HepG2 (cell line): ENCODE measurements at regions not wholly inside any gene's neighbourhood (a gene's known extent, or its start where the extent isn't known, plus 50 kb on each side); places are given as distances from the start of the nearest gene placed in this dataset.
A peak's percentile ranks its signal among the peaks of the same experiment; 100 is the strongest.

Source experiments
- E2F2 ChIP-seq: sonication (generic); formaldehyde crosslinking; IDR thresholded peaks from 2 replicates; pipeline ENCODE4 v1.4.0; 2020; ENCODE audit warnings: missing genetic modification reagents, borderline replicate concordance
- FOXK2 ChIP-seq: fragments of 450-650 bp; IDR thresholded peaks from 2 replicates; pipeline ENCODE4 v1.6.1; 2016
- GABPB1 ChIP-seq: IDR thresholded peaks from 2 replicates; pipeline ENCODE4 v1.6.1; 2016; ENCODE audit warnings: mild to moderate bottlenecking, missing genetic modification reagents, moderate library complexity, missing compliant biosample characterization
- LCORL ChIP-seq, 2 experiments: fragments of 450-650 bp in 1 of 2; sonication (generic) in 1 of 2; formaldehyde crosslinking in 1 of 2; IDR thresholded peaks; 2 replicates each; pipeline versions ENCODE4 v1.5.0 to v1.6.1; 2017 to 2020; ENCODE audit warnings: antibody characterized with exemption in 1 of 2, missing genetic modification reagents in 1 of 2
- MEIS2 ChIP-seq: sonication (generic); formaldehyde crosslinking; IDR thresholded peaks from 2 replicates; pipeline ENCODE4 v1.9.0; 2021; ENCODE audit warnings: mild to moderate bottlenecking, missing genetic modification reagents
- NFIC ChIP-seq: IDR thresholded peaks from 2 replicates; pipeline ENCODE4 v1.6.1; 2012; ENCODE audit warnings: mild to moderate bottlenecking, low read length, inconsistent platforms
- PBX3 ChIP-seq: sonication (generic); formaldehyde crosslinking; IDR thresholded peaks from 2 replicates; pipeline ENCODE4 v1.8.1; 2023; ENCODE audit warnings: missing genetic modification reagents, inconsistent platforms, borderline replicate concordance
- REPIN1 ChIP-seq: sonication (generic); formaldehyde crosslinking; IDR thresholded peaks from 2 replicates; pipeline ENCODE4 v1.8.0; 2022; ENCODE audit warnings: missing genetic modification reagents, low read depth, mild to moderate bottlenecking, borderline replicate concordance
- SKIL ChIP-seq: sonication (generic); formaldehyde crosslinking; IDR thresholded peaks from 2 replicates; pipeline ENCODE4 v1.8.0; 2022; ENCODE audit warnings: missing genetic modification reagents, mild to moderate bottlenecking, moderate library complexity, borderline replicate concordance
- SOX13 ChIP-seq, 3 experiments: fragments of 450-650 bp in 1 of 3; sonication (generic) in 1 of 3; formaldehyde crosslinking in 1 of 3; IDR thresholded peaks in 2 of 3; conservative IDR thresholded peaks in 1 of 3; 2 replicates each; pipeline versions ENCODE4 v1.5.0 to v1.6.1; 2016 to 2020; ENCODE audit warnings: antibody characterized with exemption in 1 of 3, mild to moderate bottlenecking in 1 of 3, missing compliant biosample characterization in 1 of 3, missing genetic modification reagents in 1 of 3, moderate library complexity in 1 of 3
- SP2 ChIP-seq: sonication (generic); formaldehyde crosslinking; IDR thresholded peaks from 2 replicates; pipeline ENCODE4 v1.5.1; 2020; ENCODE audit warnings: mild to moderate bottlenecking, missing genetic modification reagents
- TCF7L2 ChIP-seq: IDR thresholded peaks from 2 replicates; pipeline ENCODE4 v1.6.1; 2011; ENCODE audit warnings: mild to moderate bottlenecking, low read depth, low read length, moderate library complexity
- ZBTB33 ChIP-seq: sonication (generic); formaldehyde crosslinking; IDR thresholded peaks from 2 replicates; pipeline ENCODE4 v1.4.0; 2020; ENCODE audit warnings: missing genetic modification reagents
- ZFP37 ChIP-seq: sonication (generic); formaldehyde crosslinking; IDR thresholded peaks from 2 replicates; pipeline ENCODE4 v1.4.0; 2020; ENCODE audit warnings: missing genetic modification reagents, borderline replicate concordance
- ZMYM2 ChIP-seq: sonication (generic); formaldehyde crosslinking; IDR thresholded peaks from 2 replicates; pipeline ENCODE4 v1.8.0; 2022; ENCODE audit warnings: mild to moderate bottlenecking, missing genetic modification reagents
- ZNF124 ChIP-seq: sonication (generic); formaldehyde crosslinking; IDR thresholded peaks from 2 replicates; pipeline ENCODE4 v1.4.0; 2020; ENCODE audit warnings: missing genetic modification reagents
- ZNF20 ChIP-seq: sonication (generic); formaldehyde crosslinking; IDR thresholded peaks from 2 replicates; pipeline ENCODE4 v1.4.0; 2020; ENCODE audit warnings: mild to moderate bottlenecking, moderate library complexity, missing genetic modification reagents
- ZNF639 ChIP-seq: conservative IDR thresholded peaks from 2 replicates; pipeline ENCODE4 v1.6.1; 2018; ENCODE audit warnings: missing genetic modification reagents
- ZNF644 ChIP-seq: IDR thresholded peaks from 2 replicates; pipeline ENCODE4 v1.6.1; 2016; ENCODE audit warnings: low read depth
- ZNF7 ChIP-seq: IDR thresholded peaks from 2 replicates; pipeline ENCODE4 v1.6.1; 2016; ENCODE audit warnings: missing biosample characterization, missing genetic modification reagents
- ZNF816 ChIP-seq: sonication (generic); formaldehyde crosslinking; IDR thresholded peaks from 2 replicates; pipeline ENCODE4 v1.8.0; 2022; ENCODE audit warnings: missing genetic modification reagents, mild to moderate bottlenecking, borderline replicate concordance

- TF ChIP-seq PBX3 (no peak), REPIN1 (peak; percentile 82), ZNF816 (CRISPR knock-in tag) (peak; percentile 53; the same call in 1 of the 2 replicates), ZNF20 (peak; percentile 61; the same call in 1 of the 2 replicates), ZNF7 (CRISPR knock-in tag) (no peak), ZBTB33 (CRISPR knock-in tag) (peak; percentile 46; the same call in 1 of the 2 replicates), E2F2 (CRISPR knock-in tag) (no peak), ZMYM2 (CRISPR knock-in tag) (peak; percentile 75; the same call in 1 of the 2 replicates), NFIC (peak; percentile 85; the same call in 1 of the 2 replicates), LCORL (IDR thresholded peaks at IDR 0.05) (peak; percentile 46; the same call in 1 of the 2 replicates), LCORL (CRISPR knock-in tag; IDR thresholded peaks at IDR 0.05) (peak; percentile 62; the same call in 1 of the 2 replicates), MEIS2 (CRISPR knock-in tag) (peak; percentile 84), SKIL (CRISPR knock-in tag) (no peak; the same call in 1 of the 2 replicates), GABPB1 (CRISPR knock-in tag) (peak; percentile 53; the same call in 1 of the 2 replicates), SOX13 (IDR thresholded peaks at IDR 0.05) (peak; percentile 47; the same call in 1 of the 2 replicates), SOX13 (CRISPR knock-in tag; conservative IDR thresholded peaks at IDR 0.05 in 1 of 2, IDR thresholded peaks at IDR 0.05 in 1 of 2) (peak in 1 of 2 experiments; percentile 90; a peak in 2 of 4 replicates), FOXK2 (peak; percentile 63; the same call in 1 of the 2 replicates), ZFP37 (peak; percentile 70; the same call in 1 of the 2 replicates), SP2 (CRISPR knock-in tag) (no peak), TCF7L2 (peak; percentile 83), ZNF639 (CRISPR knock-in tag) (0 out of 2 replicates have a peak, but pooled peaks have one; percentile 37), ZNF124 (CRISPR knock-in tag) (peak; percentile 71; the same call in 1 of the 2 replicates), ZNF644 (peak; percentile 81)
Measured at GRCh38 chr6:21381331-21381963, 212.1 kb upstream of the SOX4 start (continued).
